ENCODE measurements at regions not wholly inside any gene's neighbourhood (a gene's known extent, or its start where the extent isn't known, plus 50 kb on each side); places are given as distances from the start of the nearest gene placed in this dataset.
A peak's percentile ranks its signal among the peaks of the same experiment; 100 is the strongest.

- Histone ChIP-seq H3K18ac (ENCODE audit: extremely low read depth, low read length) (no peak overlapping the region), H3K4me1 (replicated peaks in 1 of 4; ENCODE audit: control insufficient read depth in 3 of 4, insufficient read depth in 4 of 4, low read length in 3 of 4) (no peaks in the 10 kb centered on the region), H3K9me3 (ENCODE audit: insufficient read depth in 2 of 2, low read depth in 1 of 2, low read length in 1 of 2) (0 out of 4 replicates have a peak, but pooled peaks cover 0 to 2% of the 10 kb centered on the region in 2 experiments), H3K23me2 (ENCODE audit: low read depth, low read length) (no peaks in the 10 kb centered on the region), H3K36me3 (ENCODE audit: control insufficient read depth in 2 of 4, insufficient read depth in 4 of 4, low read length in 3 of 4) (no peaks in the 10 kb centered on the region), H3K23ac (ENCODE audit: insufficient read length) (no peak overlapping the region), H3K79me1 (ENCODE audit: low read depth, low read length) (no peaks in the 10 kb centered on the region), H2BK5ac (ENCODE audit: low read depth, low read length) (no peak overlapping the region), H4K20me1 (replicated peaks in 1 of 2; ENCODE audit: control insufficient read depth in 1 of 2, insufficient read depth in 2 of 2, low read length in 2 of 2) (no peaks in the 10 kb centered on the region), H2AFZ (ENCODE audit: low read length) (0 out of 2 replicates have a peak overlapping the region, but pooled peaks have one; percentile 60), H3K27me3 (replicated peaks in 1 of 4; ENCODE audit: control insufficient read depth in 3 of 4, extremely low read depth in 1 of 4, insufficient read depth in 3 of 4, low read length in 3 of 4) (no peaks in the 10 kb centered on the region), H3K4ac (replicated peaks; ENCODE audit: insufficient read length, low read depth, low read length) (no peak overlapping the region), H2BK120ac (replicated peaks; ENCODE audit: low read depth, low read length) (no peak overlapping the region), H4K8ac (ENCODE audit: extremely low read depth, insufficient read depth, low read length) (no peak overlapping the region), H3K79me2 (ENCODE audit: control insufficient read depth in 1 of 2, insufficient read depth in 2 of 2, low read length in 2 of 2) (no peaks in the 10 kb centered on the region), H2AK5ac (ENCODE audit: low read depth, low read length) (no peak overlapping the region), H4K91ac (replicated peaks; ENCODE audit: insufficient read length, low read length) (no peak overlapping the region), H3K14ac (ENCODE audit: insufficient read length) (no peak overlapping the region), H2BK12ac (ENCODE audit: low read depth, low read length) (no peak overlapping the region), H3K4me2 (ENCODE audit: insufficient read depth in 1 of 2, low read depth in 2 of 2, low read length in 2 of 2) (no peak overlapping the region), H3K9ac (replicated peaks in 1 of 4; ENCODE audit: extremely low read depth in 1 of 4, low read depth in 3 of 4, low read length in 3 of 4) (no peak overlapping the region), H3K27ac (ENCODE audit: low read depth, low read length) (no peak overlapping the region), H2BK20ac (ENCODE audit: low read length) (no peak overlapping the region), H3K4me3 (ENCODE audit: extremely low read depth in 1 of 4, insufficient read depth in 2 of 4, low read depth in 3 of 4, low read length in 4 of 4) (no peak overlapping the region), H2BK15ac (ENCODE audit: low read length) (no peak overlapping the region), H3K56ac (replicated peaks; ENCODE audit: insufficient read length, low read depth, low read length) (no peak overlapping the region), H4K5ac (ENCODE audit: insufficient read length, low read depth, low read length) (no peak overlapping the region)
- POLR2A ChIA-PET (ENCODE audit: partially characterized antibody): no interaction called here
- CTCF ChIA-PET (ENCODE audit: partially characterized antibody): no interaction called here
- TF ChIP-seq MAFK (IDR thresholded peaks at IDR 0.05; ENCODE audit: low read depth, low read length) (no peak), POLR2AphosphoS5 (IDR thresholded peaks at IDR 0.05; ENCODE audit: low read depth, low read length) (no peak), RNF2 (IDR thresholded peaks at IDR 0.05; ENCODE audit: borderline replicate concordance, low read depth, low read length, missing control alignments, poor library complexity, severe bottlenecking) (no peak), JUND (IDR thresholded peaks at IDR 0.05; ENCODE audit: low read length) (no peak), SP4 (IDR thresholded peaks at IDR 0.05; ENCODE audit: low read length) (no peak), POLR2A (IDR thresholded peaks at IDR 0.05; ENCODE audit: control extremely low read depth in 1 of 2, low read depth in 2 of 2, low read length in 2 of 2) (no peak), GABPA (IDR thresholded peaks at IDR 0.05; ENCODE audit: borderline replicate concordance, insufficient read depth, low read length) (no peak), POU5F1 (IDR thresholded peaks at IDR 0.05; ENCODE audit: low read depth, low read length) (no peak), CHD1 (IDR thresholded peaks at IDR 0.05; ENCODE audit: low read depth, low read length) (no peak), RBBP5 (IDR thresholded peaks at IDR 0.05; ENCODE audit: borderline replicate concordance, low read depth, low read length) (no peak), ASH2L (IDR thresholded peaks at IDR 0.05; ENCODE audit: low read length) (no peak), NANOG (IDR thresholded peaks at IDR 0.05; ENCODE audit: insufficient read depth, low read depth, low read length, poor library complexity, severe bottlenecking) (no peak)
- no peak for DNase-seq (ENCODE audit: low read depth in 1 of 2, low spot score in 2 of 2)
- 84% methylated on average over 2 of the region's 2 CpGs; no CpG with 5 or more reads in 1 of the 2 experiments for WGBS, 2 experiments (ENCODE audit: extremely low coverage in 1 of 2, insufficient coverage in 1 of 2, insufficient read length in 1 of 2, insufficient replicate concordance in 2 of 2, low coverage in 1 of 2, low lambda C conversion rate in 2 of 2, missing lambda C conversion rate in 1 of 2)
- FAIRE-seq: no peak
These were observed 714.8 kb upstream of the POM121L12 start for GRCh38 chr7:52320610-52321009.

All from H1 (cell line).